ENCODE measurements at regions not wholly inside any gene's neighbourhood (a gene's known extent, or its start where the extent isn't known, plus 50 kb on each side); places are given as distances from the start of the nearest gene placed in this dataset.

GRCh38 chr9:7721291-7721690 lies 78.3 kb downstream of the DMAC1 start:
- TF ChIP-seq CTCF (optimal IDR thresholded peaks at IDR 0.05 in 1 of 3, IDR thresholded peaks at IDR 0.05 in 1 of 3, conservative IDR thresholded peaks at IDR 0.05 in 1 of 3; ENCODE audit: extremely low read depth in 1 of 3, insufficient read depth in 2 of 3, low read length in 3 of 3) (no peak), EZH2 (IDR thresholded peaks at IDR 0.05; ENCODE audit: low read length) (no peak)

Measured in keratinocyte (primary cell).